ENCODE measurements at regions not wholly inside any gene's neighbourhood (a gene's known extent, or its start where the extent isn't known, plus 50 kb on each side); places are given as distances from the start of the nearest gene placed in this dataset.

DNA sequence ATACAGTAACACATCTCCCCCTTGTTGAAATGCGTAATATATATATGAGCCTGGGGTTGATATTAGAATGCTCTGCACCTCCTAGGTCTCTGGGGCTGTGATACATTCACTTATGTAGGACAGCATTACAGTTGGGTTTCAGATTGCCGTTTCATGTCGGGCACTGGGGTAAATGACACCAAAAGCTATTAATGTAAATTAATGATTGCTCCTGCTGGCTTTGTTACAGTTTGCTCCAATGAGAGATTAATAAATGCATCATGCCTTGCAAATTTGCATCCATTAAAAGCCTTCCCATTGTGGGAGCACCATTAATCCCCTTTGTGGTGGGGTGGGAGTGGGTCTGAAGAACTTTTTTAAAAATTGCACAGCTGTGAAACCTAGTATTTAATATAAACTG, 584.4 kb upstream of the EEF2KMT start:
- DNase-seq: no peak

- DNase-seq: no peak
Measured at GRCh38 chr16:5678371-5678770, 580.8 kb upstream of the EEF2KMT start.

DNA sequence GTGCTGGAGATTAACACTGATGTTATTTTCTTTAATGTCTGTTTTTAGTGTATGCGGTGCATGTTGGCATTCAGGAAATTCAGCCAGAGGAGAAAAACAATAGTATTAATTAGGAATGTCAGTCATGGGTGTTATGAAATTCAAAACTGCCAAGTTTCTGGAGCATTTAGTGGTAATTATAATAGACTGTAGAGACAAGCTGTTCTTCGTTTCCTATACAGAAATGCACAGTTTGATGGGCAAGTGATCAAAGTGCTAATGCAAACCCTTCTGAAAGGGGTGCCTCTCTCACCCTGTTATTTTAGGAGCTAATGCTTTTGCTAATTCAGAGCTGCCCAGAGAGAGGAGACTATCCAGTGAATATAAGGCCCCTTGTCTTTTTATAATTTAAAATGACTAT, 573.8 kb upstream of the EEF2KMT start:
- no peak for DNase-seq

DNA sequence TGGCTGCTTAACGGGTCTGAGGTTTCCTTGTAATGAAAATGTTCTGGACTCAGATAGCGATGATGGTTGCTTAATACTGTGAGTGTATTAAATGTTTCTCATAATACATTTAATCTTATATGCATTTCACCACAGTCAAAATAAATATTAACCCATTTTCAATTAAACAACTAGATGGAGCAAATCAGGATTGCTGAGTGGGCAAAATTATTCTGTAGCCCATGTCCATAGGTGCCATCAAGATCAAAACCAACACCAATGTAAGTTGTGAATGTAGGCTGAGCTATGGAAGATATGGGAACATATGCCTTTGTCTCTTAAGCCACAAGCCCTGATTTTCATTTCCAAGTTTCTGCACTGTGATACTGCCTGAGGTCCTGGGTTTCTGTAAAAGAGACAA, 572.6 kb upstream of the EEF2KMT start:
- no peak for DNase-seq

DNA sequence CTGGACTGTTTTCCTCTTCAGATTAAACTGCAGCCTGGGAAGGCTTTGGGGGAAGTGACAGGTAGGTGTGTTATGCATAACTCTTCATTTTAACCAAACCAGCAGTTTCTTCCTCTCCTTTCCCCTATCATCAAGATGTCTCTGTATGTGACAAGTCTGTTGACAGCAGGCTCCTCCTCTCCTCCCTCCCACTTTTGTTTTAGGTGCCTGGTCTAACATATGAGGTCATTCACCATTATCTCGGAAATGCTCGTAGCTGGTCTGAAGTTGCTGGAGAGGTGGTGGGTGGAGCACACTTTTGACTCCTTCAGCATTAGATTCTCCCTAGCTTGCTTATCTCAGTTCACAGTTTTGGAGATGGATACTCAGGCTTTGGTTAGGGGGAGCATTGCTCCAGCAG, 571.0 kb upstream of the EEF2KMT start:
- no peak for DNase-seq

GRCh38 chr16:5665834-5666233, 568.2 kb upstream of the EEF2KMT start:
- no peak for DNase-seq

- no peak for DNase-seq
Measured at GRCh38 chr16:5653789-5654188, 556.2 kb upstream of the EEF2KMT start.

- DNase-seq: no peak
Measured at GRCh38 chr16:5653041-5653440, 555.4 kb upstream of the EEF2KMT start.

DNA sequence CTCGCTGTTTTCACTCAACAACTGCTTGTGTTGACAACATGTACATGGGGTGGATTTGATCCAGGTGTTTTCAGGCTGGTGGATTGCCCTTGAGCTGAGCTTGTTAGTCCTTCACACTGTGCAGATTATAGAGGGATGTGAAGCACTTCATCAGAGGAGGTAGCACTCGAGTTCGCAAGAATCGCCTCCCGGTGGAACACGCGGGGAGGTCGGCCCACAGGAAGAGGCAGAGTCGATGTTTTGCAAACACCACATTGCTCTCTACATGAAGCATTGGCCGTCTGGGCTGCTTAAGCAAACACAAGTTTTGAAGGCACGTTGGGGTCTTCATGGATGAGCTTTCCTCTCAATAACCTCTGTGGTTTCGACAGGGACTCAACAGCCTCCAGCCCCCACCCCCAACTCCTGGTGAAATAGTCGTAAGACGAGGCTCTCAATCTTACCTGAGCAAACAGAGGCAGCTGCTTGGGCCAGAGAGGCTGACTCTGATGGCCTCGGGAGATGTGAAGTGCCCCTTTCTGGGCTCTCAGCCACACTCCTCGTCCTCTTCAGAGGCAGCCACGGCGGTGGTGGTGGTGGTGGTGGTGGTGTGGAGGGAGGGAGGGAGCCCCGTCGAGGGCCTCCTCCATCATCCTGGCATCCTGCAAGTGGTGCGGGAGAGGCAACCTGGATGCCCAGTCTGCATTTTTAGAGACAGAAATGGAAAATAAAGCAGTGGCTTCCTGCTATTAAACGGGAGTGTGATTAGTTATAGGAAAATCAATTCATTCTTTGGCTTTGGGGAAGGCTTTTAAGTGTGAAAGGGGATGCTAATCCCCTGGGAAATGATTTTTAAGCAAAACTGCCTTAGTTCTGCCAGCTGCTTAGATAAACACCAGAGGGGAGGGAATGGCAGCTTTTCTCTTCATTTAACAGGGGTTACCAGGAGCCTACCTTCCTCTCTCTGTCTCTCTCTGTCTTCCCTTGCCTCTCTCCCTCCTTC, 552.5 kb upstream of the EEF2KMT start:
- no peak for DNase-seq

- no peak for DNase-seq
Measured at GRCh38 chr16:5647051-5647450, 549.5 kb upstream of the EEF2KMT start.

GRCh38 chr16:5643855-5644531, 546.4 kb upstream of the EEF2KMT start:
- DNase-seq: no peak

DNA sequence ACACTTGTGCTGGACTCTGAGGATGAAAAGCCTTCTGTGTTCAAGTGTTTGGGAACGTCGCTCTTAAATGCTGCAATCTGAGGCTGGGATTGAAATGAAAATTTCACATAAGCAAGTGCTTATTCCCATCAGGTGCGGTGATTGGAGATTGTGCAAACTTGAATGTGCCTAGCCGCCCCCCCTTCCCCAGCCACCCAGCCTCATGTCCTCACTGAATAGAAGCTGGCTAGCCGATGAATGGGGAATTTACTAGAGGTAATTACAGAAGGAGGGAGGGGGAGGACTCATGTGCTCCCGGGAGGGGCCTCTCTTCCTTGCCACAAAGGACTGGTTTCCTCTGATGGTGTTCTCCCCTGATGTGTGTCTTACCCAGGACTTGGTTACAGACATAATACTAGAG, 544.8 kb upstream of the EEF2KMT start:
- DNase-seq: no peak

DNA sequence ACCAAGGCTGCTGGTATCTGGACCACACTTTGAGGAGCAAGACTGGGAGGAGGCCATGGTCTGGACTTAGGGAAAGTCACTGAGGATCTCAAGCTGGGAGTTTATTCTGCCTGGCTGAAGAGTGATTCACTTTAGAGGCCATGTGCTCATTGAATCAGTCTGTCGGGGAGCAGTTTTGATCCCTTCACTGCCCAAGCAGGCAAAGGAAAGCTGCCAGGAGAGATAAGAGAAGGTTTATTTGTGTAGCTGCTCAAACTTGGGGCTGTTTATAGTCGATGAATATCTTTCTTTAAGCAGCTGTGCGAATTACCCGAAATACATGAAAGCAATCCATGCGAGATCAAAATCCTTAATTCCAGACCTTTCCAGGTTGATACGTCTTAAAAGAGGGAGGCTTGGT, 544.4 kb upstream of the EEF2KMT start:
- DNase-seq: no peak

DNA sequence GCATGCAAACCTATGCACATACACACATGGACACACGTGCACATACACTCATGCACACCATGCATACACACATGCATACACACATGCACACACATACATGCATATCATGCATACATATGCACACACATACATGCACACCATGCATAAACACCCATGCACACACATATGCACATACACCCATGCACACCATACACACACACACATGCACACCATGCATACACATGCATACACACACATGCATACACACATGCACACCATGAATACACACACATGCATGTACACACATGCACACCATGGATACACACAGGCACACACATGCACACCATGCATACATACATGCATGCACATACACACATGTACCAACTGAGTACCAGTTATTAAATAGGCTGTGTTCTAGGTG, 543.3 kb upstream of the EEF2KMT start:
- DNase-seq: no peak

DNA sequence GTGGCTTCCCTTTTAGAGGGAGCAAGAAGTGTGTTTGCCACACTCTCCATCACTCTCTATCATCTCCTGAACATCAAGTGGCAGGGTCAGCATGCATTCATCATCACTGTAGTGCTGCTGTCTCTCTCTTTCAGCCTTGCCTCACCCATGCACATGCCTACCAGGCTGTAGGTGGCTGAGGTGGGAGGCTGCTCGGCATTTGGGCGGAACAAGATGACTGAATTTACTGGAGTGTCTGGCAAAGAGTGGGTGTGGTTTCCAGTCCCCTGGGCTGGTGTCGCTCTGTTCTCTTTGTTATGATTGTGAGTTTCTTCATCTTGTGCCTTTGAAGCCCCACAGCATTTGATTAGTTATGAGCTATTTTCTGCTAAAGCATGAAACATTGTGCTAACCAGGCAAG, 541.9 kb upstream of the EEF2KMT start:
- DNase-seq: no peak

DNA sequence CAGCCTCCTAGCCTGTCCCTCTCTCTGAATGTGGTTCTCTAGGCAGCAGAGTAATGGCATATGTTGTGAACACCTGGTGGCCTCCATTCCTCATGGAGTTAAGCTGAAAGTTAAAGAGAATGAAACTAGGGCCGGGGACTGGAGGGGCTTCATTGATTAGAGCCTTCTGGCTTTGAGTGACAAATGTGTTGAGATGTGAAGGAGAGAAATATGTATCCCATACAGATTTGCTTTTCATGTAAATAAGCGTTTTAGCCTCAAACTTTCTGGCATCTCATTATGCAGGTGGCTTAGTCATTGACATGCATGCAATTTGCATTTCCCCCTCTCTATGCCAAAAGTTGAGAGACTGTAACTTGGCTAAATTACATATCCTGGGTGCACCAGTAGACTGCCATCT, 537.7 kb upstream of the EEF2KMT start:
- DNase-seq: no peak

- no peak for DNase-seq
Measured at GRCh38 chr16:5634666-5635180, 537.1 kb upstream of the EEF2KMT start.

DNA sequence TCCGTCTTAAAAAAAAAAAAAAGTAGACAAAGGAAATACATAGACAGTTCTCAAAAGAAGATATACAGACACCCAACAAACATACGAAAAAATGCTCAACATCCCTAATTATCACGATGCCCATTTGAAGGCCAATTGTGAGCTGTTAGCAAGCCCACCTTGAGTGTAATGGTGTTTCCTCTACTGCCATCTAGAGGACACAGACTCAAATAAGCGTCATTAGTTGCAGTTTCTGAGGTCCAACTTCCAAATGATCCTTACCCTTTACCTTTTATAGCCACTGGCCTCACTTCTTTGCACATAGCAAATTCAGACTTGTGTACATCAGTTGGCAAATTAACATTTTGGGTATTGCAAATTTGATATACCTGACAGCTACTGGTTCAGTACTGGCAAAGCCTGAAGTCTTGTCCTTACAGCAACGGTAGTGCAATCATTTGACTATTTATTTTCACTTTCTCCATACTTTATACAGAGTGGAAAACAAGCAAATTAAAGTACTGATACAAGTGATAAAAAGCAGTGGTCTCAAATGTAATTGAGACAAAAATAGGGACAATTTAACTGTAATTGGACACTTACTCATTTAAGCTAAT, 536.3 kb upstream of the EEF2KMT start:
- no peak for DNase-seq

DNA sequence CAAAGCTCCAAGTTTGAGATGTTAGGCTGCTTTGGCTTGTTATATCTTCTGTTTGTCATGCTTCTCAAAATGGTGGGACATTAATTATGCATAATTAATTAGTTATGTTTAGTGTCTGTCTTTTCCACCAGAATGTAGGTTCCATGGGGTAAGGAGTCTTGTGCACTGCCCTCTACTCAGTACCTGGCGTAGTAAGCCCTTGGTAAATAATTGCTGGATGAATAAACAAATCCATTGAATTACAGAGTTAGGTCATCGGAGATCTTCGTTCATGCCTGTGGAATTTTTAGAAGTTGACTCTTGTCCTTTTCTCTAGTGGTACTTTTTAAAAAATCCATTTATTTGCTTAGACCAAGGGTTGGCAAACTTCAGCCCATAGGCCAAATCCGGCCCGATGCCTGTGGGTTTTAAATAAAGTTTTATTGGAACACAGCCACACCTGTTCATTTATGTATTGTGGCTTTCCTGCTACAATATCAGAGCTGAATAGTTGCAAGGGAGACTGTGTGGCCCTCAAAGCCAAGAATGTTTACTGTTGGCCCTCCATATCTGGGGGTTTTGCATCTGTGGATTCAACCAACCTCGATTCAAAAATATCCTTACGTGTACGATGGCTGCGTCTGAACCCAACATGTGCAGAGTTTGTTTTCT, 524.8 kb upstream of the EEF2KMT start:
- DNase-seq: no peak

GRCh38 chr16:5621826-5622225, 524.2 kb upstream of the EEF2KMT start:
- no peak for DNase-seq

- no peak for DNase-seq
Measured at GRCh38 chr16:5619304-5619703, 521.7 kb upstream of the EEF2KMT start.

DNA sequence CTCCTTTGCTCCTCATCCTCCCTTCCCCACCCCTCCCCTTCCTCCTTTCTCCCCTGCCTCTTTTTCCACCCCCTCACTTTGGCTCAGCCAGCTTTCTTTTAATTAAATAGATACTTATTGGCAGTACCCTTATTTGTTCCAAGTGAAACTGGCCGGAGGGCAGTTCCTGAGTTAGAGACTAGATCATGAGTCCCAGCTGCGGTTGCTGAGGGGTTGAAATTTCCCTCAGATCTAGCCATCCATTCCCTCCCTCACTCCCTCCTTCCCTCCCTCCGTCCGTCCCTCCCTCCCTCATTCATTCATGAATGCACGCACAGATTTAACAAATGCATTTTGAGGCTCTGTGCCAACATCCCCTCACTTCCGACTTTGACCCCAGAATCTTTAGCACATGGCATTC, 519.2 kb upstream of the EEF2KMT start:
- DNase-seq: no peak

Data from NCI-H526 treated with DMSO at 0.1 percent for 48 hours (cell line).